HG02852 (cell line): ENCODE measurements at regions not wholly inside any gene's neighbourhood (a gene's known extent, or its start where the extent isn't known, plus 50 kb on each side); places are given as distances from the start of the nearest gene placed in this dataset.

Experiments used
- ATAC-seq: cut with Tn5 transposase; IDR thresholded peaks from one replicate; pipeline ENCODE4 v1.9.1; 2021; ENCODE audit warnings: mild to moderate bottlenecking, moderate library complexity; ENCODE audit not compliant: unreplicated experiment

DNA sequence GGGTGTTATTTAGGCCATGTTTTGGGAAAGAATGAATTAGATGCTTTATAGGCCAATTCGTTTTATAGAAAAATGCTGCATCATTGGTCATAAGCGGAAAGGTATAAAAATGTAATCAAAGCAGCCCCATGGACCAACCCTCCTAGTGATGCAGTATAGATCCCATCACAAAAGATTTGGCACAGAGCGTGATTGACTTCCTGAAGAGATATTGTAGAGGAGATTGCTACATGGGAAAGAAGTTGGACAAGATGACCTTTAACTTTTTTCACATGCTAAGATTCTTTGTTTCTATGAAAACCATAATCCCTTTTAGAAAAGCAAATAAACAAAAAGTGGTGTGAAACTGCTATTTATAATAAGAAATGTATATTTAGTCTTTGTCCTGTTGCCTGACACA, 136.5 kb upstream of the FNDC3A start:
- ATAC-seq = no peak

DNA sequence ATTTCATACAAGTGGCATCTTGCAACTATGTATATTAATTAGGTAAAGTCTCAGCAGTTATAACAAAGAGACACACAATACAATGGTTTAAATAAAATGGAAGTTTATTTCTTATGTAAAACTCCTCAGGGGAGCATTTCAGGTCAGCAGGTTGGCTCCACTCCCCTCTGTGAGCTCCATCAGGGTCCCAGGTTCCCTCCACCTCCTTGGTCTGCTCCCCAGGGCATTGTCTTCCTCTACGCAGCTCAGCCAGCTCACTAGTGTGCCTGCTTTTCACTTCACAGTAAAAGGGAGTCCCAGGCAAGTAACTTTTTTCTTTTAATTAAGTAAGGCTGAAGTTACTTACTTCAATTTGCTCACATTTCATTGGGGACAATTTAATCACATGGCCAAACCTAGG, 135.3 kb upstream of the FNDC3A start:
- ATAC-seq = no peak

DNA sequence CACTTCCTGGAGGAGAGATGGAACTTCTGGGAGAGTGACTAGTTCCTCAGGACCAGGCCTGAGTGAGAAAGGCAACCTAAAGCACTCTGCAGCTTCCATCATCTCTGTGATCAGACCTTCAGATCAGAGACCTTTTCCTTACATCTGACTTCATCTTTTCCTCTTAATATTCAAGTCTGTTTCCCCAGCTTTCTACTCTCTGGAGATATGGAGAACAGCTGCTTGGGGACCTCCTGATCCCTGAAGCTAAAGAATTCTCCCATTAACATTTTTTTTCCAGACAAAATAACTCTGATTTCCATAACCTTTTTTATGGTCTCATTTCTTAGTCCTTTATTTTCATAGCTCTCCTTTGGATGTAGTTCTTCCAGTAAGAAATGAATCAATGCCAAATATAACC, 133.4 kb upstream of the FNDC3A start:
- no peak for ATAC-seq

DNA sequence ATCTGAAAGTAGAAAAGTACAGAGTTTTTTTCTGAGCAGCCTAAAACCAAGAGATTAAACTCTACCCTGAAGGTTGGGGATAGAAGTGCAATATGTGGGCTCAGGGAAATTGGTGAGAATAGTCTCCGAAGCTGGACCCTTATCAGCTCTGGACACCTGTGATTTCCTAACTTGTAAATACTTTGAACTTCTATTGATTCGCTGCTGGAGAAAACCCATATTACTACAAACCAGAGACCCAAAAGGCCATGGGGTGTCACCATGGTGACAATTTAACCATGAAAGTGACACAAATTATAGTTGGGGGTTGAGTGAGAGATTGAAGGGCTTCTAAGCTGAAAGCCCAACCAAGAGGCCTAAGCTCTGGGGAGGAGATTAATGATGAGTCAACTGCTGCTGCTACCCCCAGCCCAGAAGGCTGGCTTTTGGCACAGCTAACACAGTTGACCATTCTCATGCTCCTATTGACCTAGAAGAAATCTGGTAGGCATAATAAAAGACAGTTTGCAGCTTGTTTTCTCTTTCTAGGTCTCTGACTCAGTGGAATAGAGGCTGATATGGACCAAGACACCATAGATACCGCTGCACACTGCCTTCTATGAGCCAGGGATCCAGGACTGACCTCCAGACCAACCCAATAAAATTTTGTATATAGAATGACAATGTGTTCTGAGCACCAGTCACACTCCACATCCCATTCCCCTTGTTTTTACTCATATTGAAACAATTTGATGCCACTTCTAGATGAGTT, 131.9 kb upstream of the FNDC3A start:
- no peak for ATAC-seq

DNA sequence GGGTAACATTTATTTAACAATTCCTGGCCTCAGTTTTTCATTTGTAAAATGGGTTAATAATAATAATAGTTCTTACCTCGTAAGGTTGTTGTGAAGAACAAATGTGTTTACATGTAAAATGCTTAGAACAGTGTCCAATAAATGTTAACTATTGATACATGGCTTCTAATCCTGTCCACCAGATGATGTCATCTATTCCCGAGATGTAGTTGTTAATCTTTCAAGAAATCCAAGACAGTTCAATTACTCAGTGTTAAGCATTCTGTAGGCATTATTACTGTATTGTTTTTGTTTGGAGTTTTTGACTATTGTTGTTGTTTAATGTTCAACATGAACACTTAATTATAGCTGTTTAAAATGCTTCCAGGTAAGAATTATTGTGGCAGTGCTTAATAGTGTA, 131.0 kb upstream of the FNDC3A start:
- ATAC-seq = no peak

DNA sequence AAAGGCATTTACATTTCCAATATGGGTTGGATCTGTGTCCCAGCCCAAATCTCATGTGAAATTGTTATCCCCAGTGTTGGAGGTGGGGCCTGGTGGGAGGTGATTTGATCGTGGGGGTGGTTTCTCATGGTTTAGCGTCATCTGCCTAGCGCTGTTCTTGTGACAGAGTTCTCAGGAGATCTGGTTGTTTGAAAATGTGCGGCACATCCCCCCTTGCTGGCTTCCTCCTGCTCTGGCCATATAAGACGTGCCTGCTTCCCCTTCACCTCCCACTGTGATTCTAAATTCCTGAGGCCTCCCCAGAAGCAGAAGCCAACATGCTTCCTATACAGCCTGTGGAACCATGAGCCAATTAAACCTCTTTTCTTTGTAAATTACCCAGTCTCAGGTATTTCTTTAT, 126.2 kb upstream of the FNDC3A start:
- ATAC-seq = no peak

DNA sequence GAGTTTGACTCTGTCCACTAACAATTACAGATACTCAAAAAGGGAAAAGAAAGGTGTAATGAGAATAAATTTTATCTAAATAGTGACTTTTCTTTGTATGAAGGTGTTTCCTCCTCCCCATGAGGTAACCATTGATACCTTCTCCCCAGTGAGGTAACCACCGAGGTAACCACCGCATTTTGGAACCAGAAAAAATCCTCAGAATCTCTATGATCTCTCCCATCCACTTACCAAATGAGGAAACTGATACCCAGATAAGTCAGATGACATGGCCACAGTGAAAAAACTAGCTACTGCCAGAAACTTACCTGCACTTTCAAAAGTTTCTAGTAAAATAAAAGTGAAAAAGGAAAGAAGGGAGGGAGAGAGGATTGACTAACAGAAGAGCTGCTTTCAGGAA, 124.0 kb upstream of the FNDC3A start:
- ATAC-seq = no peak

DNA sequence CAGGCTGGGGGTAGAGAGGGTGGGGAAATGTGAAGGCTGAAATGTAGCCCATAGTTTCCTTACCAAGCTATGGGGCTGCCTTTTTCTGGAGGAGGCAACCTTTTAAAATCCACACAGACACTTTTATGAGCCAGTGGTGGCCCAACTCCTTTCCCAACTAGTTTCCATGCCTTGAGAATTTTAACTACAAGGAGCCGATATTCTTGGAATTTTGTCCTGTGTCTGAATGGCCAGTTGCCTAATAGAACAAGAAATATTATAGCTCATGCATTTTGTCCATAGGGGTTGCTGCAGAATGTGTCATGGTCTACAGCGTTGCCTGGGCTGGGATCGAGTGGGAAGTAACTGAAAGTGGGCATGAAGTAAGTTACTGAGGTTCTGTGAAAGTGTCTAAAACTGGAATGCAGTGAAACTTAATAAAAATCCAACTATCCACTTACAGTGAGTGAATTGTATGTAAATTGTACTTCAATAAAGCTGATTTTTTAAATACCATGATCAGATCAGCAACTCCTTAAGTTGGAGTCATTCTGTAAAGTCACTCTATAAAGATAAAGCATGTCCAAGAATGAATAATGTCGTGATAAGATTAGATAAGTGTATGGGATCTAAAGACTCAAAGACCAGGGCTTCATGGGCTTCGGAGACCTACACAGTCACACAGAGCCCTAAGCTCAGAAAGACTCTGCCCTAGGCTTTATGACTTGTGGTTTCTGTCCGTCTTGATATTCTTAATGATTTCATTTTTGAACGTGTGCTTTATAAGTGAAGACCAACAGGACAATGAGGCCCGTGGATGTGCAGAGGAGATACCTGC, 122.6 kb upstream of the FNDC3A start:
- no peak for ATAC-seq

DNA sequence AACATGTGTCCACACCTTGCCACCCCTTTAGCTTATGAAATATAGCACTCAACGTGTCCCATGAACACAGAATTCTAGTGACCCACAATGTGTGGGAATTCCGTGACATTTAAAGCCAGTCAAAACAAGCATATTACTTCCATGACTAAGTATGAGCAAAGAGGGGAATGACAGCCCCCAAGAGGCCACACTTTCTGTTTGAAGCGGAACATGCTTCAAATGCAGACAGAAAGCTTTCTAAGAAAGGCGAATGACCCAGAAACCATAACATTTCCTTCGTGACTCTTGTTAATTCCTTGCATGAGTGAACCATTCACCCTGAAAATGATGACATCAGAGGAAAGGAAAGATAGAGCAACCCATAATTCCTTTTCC, 122.0 kb upstream of the FNDC3A start:
- ATAC-seq = no peak

DNA sequence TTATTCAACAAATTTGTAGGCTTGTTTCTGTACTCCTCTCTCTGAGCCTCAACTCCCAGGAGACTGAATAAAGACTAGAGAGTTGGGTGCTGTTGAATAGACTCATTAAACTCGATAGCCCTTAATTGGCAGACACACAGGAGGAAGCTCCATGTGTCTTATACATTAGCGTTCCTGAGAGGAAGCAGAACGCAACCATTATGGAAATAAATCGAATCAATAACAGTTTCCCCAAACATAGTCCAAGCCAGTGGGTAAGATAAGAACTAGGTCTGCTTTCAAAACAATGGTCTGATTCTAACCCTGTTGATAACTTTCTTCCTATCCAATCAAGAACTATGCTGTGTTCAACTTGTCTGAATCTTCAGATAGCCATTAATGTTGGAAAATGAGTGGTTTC, 118.1 kb upstream of the FNDC3A start:
- no peak for ATAC-seq

DNA sequence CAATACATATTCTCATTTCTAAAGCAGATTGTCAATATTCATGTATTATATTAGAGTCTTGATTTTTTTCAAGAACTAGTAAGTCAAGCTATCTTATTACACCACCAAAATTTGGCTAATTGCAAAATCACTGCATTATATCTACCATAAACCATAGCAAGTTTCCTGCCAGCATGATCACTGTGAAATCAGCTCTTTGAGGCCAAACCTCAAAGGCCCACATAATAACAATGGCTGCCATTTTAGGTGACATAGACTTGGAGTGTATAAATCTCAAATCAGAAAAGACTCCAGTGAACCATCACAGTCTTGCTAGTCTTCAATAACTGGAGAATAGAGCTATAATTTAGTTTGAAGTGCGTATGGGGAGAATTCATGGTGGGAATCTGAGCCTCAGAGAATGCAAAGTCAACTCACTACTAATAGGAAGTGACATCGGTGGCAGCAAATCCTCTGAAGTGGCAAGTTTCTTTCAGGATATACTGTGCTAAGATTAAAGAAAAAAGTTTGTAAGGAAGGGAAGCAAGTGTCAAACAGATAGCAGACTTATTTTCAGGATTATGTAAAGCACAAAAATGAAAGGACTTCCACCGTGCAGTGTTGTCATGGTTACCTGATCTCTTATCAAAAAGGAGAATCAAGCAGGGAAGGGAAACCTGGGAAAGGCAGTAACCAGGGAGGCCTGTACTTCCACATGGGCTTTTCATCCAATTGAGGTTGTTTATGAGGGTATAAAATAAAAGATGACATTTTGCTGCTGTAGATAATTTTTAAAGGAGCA, 117.4 kb upstream of the FNDC3A start:
- ATAC-seq = no peak

DNA sequence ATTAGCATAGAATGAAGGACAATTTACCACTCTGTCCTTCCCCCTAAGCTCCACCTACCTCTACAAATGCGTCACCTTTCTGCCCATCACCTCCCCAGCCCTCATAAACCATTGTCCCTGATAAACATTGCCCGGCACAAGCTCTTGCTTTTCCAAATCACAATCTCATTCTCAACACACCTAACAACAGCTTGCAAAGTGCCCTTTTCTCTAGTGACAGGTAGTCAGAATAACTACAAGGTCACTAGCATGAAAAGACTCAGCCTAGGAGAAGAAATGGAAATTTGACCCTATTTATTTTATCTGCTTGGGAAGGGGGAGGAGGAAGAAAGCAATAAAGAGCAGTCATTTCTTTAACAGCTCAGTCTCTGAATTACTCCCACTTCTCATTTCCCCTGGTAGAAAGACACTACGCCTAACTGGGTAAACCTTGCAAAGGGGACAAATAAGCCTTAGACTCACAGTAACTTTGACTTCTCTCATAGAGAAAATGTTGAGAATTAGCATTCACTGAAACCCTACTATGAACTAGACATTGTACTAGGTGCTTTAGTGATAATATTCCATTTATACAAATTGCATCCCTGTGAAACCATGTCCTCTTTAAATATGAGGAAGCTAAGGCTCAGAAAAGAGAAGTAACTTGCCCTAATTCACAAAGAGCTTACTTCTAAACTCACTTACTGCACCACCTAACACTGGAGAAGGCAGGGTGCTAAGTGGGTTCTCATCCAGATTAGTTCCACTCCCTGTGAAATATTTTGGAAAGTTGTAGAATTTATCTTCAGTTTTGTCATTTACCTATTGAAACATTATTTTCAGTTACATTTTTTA, 116.2 kb upstream of the FNDC3A start:
- no peak for ATAC-seq

DNA sequence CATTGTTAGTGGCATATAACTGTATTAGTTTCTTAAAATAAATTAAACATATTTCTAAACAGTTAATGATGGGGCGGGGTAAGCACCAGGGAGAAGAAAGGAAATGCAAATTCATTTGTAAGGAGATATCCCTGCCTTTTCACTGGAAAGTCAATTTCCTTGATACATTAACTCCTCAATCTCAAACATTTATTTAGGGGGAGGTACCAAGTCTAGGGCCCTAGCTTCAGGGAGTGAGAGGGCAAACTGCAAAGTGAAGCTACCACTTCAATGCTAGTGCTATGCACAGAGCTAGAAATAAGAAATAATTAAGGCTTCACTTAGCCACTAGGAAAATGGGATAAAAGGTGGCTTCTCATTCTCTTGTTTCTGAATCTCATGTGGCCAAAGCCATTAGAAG, 115.3 kb upstream of the FNDC3A start:
- no peak for ATAC-seq

DNA sequence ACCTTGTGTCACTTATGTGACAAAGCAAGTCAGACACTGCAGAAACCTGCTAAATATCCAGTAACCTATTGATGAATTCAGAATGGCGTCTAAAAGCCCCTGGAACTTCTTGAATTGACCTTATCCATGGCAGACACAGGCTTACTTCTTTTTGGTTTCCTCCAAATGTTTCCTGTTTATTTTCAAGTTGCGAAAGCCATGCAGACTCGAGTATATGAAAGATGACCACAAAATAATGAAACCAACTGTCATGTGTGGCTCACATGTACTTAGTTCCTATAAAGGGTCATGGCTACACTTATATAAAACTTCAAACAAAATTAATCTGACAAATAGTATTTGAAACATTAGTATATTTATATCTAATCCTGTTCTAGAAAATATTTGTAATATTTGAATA, 113.1 kb upstream of the FNDC3A start:
- no peak for ATAC-seq

DNA sequence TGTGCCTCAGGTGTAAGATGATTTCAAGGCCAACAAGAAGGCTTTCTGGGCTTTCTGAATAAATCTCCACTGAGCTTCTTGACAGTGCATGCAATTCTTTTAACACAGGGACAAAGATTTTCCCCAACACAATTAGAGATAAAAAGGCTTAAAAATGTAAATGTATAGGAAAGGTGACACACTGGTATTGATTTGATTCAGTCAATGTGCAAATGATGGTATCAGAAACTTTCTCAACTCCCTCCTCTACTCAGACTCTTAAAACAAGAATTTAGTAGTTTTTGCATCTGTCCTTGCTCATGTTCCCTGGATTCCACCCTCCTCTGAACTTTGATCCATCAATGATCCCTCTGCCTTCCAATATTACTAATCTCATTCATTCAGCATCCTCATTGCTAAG, 111.6 kb upstream of the FNDC3A start:
- no peak for ATAC-seq

DNA sequence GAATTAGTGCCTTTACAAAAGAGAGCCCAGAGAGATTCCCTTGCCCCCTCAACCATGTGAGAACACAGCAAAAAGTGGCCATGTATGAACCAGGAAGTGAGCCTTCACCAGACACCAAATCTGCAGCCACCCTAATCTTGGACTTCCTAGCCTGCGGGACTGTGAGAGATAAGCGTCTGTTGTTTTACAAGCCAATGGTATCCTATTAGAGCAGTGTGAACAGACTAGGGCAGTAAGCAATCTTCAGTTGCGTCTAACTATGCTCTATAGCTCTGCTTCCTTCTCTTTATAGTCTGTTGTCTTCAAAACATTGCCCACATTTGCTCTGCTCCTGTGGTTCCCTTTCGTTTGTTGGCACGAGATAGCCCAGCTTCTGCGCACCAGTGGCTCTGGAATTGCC, 109.5 kb upstream of the FNDC3A start:
- no peak for ATAC-seq

DNA sequence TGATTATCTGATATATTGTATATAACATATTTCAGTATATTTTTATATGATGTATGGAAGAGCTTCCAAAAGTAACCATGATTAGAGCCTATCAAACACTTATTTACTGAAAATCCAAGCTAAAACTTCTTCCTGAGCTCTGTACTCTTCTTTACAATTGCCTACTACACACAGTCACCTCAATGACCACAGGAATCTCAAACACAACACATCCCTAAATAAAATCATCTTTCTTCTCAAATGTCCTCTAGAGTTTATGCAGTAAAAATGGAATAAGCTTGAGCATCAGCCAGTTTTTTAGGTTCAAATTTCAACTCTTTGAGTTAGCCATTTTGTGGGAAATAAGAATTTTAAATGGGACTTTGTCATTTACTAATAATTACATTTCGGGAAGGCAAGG, 102.6 kb upstream of the FNDC3A start:
- no peak for ATAC-seq

DNA sequence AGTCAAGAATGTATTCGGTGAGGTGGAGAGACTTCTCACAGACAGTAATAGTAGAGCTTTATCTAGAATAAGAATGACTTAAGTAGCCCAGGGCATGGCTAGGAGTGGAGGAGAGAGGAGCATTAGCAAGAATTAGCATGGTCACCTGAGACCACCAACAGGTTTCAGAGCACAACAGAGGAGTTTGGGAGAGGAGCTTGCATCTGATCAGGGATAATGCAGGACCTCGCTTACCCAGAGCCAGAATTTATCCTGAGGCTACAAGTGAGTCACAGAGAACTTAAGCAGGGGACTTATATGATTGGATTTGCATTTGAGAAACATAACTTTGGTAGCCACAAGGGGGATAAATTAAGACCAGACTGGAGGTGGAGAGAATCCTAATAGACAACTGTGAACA, 102.1 kb upstream of the FNDC3A start:
- ATAC-seq = no peak

DNA sequence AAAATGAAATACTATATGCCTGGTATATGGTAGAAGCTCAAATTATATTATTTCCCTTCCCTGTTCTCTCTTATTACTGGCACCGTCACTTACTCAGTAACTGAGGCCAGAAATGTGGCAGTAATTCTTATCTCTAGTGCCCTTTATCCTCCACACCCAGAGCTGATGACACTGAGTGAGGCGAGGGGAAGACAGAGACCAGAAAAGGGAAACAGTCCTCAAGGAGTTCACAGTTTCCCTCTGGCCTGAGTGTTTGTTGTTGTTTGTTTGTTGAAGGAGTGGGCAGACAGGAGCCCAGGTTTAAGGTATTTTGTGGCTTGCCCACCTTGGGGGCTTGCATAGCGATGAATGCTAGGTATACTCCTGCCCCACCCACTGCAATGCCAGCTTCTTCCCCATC, 101.5 kb upstream of the FNDC3A start:
- ATAC-seq = no peak

DNA sequence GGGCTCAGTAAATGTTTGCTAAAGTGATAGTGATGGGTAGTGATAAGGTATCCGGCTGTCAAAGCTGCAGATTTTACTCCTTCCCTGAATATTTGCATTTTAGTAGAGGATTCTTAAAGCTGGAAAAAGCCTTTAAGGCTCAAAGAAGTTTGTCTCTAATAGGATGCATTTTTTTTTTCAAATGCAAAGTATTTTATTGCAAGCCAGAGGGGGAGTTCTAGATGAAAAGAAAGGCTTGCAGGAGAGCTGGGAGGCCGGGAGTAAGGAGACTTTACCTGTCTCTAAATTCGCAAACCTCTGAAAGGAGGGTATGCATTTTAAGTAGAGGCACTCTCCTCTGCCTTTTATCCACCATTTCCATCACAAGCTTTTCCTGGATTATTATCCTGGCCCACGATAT, 100.7 kb upstream of the FNDC3A start:
- no peak for ATAC-seq

DNA sequence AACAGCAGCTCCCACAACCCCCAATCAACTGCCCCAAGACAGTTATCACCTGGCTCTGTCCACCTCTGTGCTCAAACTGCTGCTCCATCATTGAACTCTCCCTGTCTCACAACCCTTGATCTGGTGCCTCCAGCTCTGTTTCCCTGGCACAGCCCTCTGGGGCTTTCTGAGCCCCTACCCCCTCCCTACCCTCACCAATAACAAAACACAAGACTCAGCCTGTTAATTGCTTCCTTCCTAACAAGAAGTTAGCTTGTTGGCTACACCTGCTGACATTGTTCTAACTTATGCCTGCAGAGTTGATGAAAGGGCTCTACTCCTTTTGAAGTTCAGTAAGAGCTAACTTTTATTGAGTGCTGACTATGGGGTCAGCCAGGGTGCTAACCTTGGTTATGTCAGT, 99.4 kb upstream of the FNDC3A start:
- ATAC-seq = no peak
